Naive B cell (primary cell): ENCODE measurements at regions not wholly inside any gene's neighbourhood (a gene's known extent, or its start where the extent isn't known, plus 50 kb on each side); places are given as distances from the start of the nearest gene placed in this dataset.
"Not testable (repeated sequence)": the region's sequence is repeated elsewhere in the genome, so short reads cannot be mapped to it uniquely, and the experiment has no call there.

Experiments
- ATAC-seq, 2 donors: fragments of 150-1000 bp; cut with Tn5 transposase; 2 replicates each; pipeline ENCODE4 v1.10.0; 2021; ENCODE audit warnings: low read depth in 2 of 2, mild to moderate bottlenecking in 2 of 2, moderate library complexity in 2 of 2
- DNase-seq: peaks from one replicate; pipeline ENCODE4 v3.0.0; 2022
- H3K27ac Mint-ChIP-seq, 6 donors: one replicate each; pipeline ENCODE4 v1.8.0; 2020 to 2022; ENCODE audit warnings: mild to moderate bottlenecking in 6 of 6, mixed read lengths in 6 of 6, moderate library complexity in 5 of 6, inconsistent platforms in 2 of 6
- H3K27me3 Mint-ChIP-seq, 3 donors: one replicate each; pipeline ENCODE4 v1.8.0; 2021 to 2022; ENCODE audit warnings: mixed read lengths in 3 of 3, mild to moderate bottlenecking in 1 of 3
- H3K36me3 Mint-ChIP-seq, 2 donors: one replicate each; pipeline ENCODE4 v1.8.0; 2020 to 2022; ENCODE audit warnings: mixed read lengths in 2 of 2, inconsistent platforms in 1 of 2, mild to moderate bottlenecking in 1 of 2
- H3K4me1 Mint-ChIP-seq, 3 donors: one replicate each; pipeline ENCODE4 v1.8.0; 2020 to 2022; ENCODE audit warnings: mixed read lengths in 3 of 3, inconsistent platforms in 1 of 3, mild to moderate bottlenecking in 1 of 3, moderate library complexity in 1 of 3
- H3K4me3 Mint-ChIP-seq, 8 donors: one replicate each; pipeline ENCODE4 v1.8.0; 2020 to 2022; ENCODE audit warnings: mild to moderate bottlenecking in 8 of 8, mixed read lengths in 8 of 8, moderate library complexity in 8 of 8, inconsistent platforms in 2 of 8
- H3K9me3 Mint-ChIP-seq, 7 donors: one replicate each; pipeline ENCODE4 v1.8.0; 2020 to 2022; ENCODE audit warnings: mixed read lengths in 7 of 7, mild to moderate bottlenecking in 5 of 7, inconsistent platforms in 2 of 7, moderate library complexity in 1 of 7

DNA sequence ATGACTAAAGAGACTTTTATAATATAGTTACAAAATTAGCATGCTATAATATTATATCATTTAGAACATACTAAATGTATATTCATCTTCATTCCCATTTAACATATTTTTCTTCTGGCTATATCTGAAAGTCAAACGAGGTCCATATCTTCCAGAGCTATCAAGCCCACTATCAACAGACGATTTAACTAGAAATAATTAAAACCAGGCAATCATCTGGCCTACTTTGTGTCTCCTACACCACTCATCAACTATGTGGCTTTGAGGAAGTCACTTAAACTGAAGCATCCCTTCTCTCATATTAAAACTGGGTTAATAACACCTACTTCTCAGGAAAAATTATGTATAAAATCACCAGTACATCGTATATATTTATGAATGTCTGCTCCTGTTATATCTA is 1330.5 kb upstream of the PABPC4L start:
- Mint-ChIP-seq H3K27me3 (no peaks in the 10 kb centered on the region), H3K27ac (no peak overlapping the region), H3K36me3 (no peaks in the 10 kb centered on the region), H3K4me3 (no peak overlapping the region), H3K4me1 (no peaks in the 10 kb centered on the region), H3K9me3 (peaks cover 0 to 5% (median 2%) of the 10 kb centered on the region in 7 donors)
- ATAC-seq (no peak), DNase-seq (no peak)

DNA sequence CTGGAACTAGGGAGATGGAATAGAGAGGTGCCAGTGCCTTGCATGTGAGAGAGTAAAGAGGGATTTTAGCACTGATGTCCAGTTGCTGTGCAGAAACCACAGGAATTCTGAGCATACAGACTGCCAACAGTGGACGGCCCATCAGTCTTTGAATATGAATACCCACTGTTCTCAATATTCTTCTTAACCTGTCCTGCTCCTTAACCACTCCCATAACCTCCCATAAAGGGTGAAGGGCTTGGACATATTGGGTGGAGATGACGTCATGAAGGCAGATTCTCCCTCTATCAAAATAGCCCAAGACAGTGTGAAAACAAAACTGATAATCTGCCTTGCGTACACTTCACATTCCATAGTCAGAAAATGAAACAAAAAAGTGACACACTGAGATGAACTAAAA is 1313.7 kb upstream of the PABPC4L start:
- H3K27me3 Mint-ChIP-seq: no peaks in the 10 kb centered on the region
- no peak for DNase-seq
- H3K36me3 Mint-ChIP-seq: no peaks in the 10 kb centered on the region
- no peak overlapping the region for H3K27ac Mint-ChIP-seq
- no peak overlapping the region for H3K4me3 Mint-ChIP-seq
- ATAC-seq: no peak
- no peaks in the 10 kb centered on the region for H3K9me3 Mint-ChIP-seq
- H3K4me1 Mint-ChIP-seq: no peaks in the 10 kb centered on the region

DNA sequence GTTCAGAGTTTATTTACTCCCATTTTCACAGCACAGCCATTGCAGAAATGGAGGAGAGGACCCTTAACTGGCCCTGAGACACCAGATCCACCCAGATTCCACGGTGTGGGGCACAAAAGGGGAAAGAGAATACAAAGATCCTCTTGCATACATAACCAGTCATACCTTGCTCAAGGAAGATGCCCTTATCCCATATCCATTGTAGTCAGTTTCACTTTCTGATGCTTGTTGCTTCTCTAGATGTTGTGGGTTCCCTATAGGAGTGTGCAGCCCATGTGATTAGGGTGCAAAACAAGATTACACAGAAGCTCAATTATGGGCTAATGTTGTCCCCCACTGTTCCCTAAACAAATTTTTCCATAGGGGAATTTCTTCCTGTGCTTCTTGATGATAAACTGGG is 1309.0 kb upstream of the PABPC4L start:
- no peak overlapping the region for H3K4me3 Mint-ChIP-seq
- ATAC-seq (no peak), DNase-seq (no peak)
- peaks cover 0 to 4% (median 0%) of the 10 kb centered on the region in 7 donors for H3K9me3 Mint-ChIP-seq
- no peaks in the 10 kb centered on the region for H3K4me1 Mint-ChIP-seq
- no peaks in the 10 kb centered on the region for H3K27me3 Mint-ChIP-seq
- H3K27ac Mint-ChIP-seq: no peak overlapping the region
- no peaks in the 10 kb centered on the region for H3K36me3 Mint-ChIP-seq

DNA sequence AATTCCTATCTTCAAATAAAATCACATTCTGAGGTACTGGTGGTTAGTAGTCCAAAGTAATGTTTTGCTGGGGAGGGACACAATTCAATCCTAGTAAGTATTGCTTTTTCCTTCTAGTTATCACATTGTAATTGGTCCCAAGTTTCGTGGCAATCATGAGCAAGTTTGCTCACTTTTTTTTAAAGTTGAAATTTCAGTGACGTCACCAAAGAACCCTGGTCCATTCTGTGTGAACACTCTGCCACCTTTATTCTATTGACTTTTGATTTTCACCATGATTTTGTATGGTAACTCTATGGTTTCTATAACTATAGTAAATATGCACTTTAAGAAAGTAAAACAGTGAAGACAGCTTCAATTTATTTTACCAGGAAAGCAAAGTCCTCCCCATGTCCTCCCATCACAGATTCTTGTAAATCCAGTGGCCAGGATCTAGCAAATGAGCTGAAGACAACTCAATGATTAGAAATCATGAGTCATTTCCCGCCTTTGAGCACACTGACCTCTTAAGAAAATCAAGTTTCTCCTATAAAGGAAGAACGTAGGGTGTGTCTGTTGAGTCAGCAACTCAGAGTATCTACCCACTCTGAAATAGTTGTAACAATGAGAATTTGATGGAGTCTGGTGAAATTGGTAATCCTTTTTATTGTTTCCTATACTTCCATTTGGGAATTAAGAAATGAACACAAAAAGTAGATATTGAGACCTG is 1306.6 kb upstream of the PABPC4L start:
- DNase-seq (no peak), ATAC-seq (no peak)
- no peaks in the 10 kb centered on the region for H3K4me1 Mint-ChIP-seq
- peaks cover 0 to 5% (median 0%) of the 10 kb centered on the region in 7 donors for H3K9me3 Mint-ChIP-seq
- no peaks in the 10 kb centered on the region for H3K27me3 Mint-ChIP-seq
- no peaks in the 10 kb centered on the region for H3K36me3 Mint-ChIP-seq
- no peak overlapping the region for H3K27ac Mint-ChIP-seq
- no peak overlapping the region for H3K4me3 Mint-ChIP-seq

DNA sequence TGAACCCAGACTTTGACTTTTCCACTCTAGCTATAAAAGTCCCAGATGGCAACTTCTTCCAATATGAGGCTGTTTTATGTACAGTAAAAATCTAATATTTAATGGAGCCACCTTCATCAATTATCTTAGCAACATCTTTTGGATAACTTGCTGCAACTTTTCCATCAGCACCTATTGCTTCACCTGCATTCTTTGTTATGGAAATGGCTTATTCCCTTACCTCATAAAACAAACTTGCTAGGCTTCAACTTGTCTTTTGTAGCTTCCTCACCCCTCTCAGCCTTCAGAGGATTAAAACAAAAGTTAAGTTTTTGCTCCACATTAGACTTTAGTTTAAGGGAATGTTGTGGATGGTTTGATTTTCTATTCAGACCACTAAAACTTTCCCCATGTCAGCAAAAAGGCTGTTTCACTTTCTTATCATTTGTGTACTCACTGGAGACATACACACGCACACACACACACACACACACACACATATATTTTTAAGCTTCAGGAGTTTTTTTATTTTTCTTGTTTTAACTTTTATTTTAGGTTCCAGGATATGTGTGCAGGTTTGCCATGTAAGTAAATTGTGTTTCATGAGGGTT is 1296.1 kb upstream of the PABPC4L start:
- H3K4me3 Mint-ChIP-seq: no peak overlapping the region

DNA sequence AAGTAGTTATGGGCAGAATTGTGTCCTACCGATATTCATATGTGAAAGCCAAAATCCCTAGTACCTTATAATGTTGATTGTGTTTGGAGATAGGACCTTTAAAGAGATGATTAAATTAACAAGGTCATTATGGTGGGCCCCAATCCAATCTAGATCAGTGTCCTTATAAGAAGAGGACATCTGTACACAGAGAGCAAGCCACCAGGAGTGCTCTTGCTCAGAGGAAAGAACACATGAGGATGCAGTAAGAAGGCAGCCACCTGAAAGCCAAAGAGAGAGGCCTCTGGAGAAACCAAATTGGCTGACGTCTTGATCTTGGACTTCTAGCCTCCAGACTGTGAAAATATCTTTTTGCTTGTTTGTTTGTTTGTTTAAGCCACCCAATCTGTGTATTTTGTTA is 1290.8 kb upstream of the PABPC4L start:
- Mint-ChIP-seq H3K4me3 (no peak overlapping the region), H3K27ac (no peak overlapping the region), H3K9me3 (peaks cover 0 to 9% (median 3%) of the 10 kb centered on the region in 7 donors), H3K36me3 (no peaks in the 10 kb centered on the region), H3K4me1 (no peaks in the 10 kb centered on the region), H3K27me3 (no peaks in the 10 kb centered on the region)
- ATAC-seq (no peak), DNase-seq (no peak)

More for the DNA sequence above, 1296.1 kb upstream of the PABPC4L start:
- Mint-ChIP-seq H3K9me3 (peaks cover 0 to 9% (median 0%) of the 10 kb centered on the region in 7 donors), H3K27me3 (no peaks in the 10 kb centered on the region), H3K27ac (no peak overlapping the region), H3K4me1 (no peaks in the 10 kb centered on the region), H3K36me3 (no peaks in the 10 kb centered on the region)
- DNase-seq (no peak), ATAC-seq (no peak)

DNA sequence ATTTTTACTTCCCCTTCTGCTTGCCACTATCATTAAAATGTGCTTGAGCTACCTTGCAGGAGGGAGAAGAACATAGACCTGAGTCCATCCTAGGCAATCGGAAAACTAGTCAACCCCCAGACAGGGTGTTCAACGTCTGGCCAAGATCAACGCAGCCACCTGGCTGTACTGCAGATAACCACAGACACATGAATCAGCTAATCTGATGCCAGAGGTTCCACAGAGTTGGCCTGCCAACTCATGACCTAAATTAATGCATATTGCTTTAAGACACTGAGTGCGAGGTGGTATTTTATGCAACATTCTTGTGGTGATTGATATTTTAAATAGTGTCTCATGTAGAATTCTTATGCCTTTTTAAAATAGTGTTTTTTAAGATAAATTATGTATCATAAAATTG is 1283.8 kb upstream of the PABPC4L start:
- H3K4me1 Mint-ChIP-seq: no peaks in the 10 kb centered on the region
- H3K27ac Mint-ChIP-seq: no peak overlapping the region
- no peaks in the 10 kb centered on the region for H3K27me3 Mint-ChIP-seq
- H3K4me3 Mint-ChIP-seq: peak overlapping the region in 1 of 8 donors; percentile 53
- H3K36me3 Mint-ChIP-seq: no peaks in the 10 kb centered on the region
- peaks cover 0 to 1% (median 0%) of the 10 kb centered on the region in 7 donors for H3K9me3 Mint-ChIP-seq
- ATAC-seq (no peak), DNase-seq (no peak)

DNA sequence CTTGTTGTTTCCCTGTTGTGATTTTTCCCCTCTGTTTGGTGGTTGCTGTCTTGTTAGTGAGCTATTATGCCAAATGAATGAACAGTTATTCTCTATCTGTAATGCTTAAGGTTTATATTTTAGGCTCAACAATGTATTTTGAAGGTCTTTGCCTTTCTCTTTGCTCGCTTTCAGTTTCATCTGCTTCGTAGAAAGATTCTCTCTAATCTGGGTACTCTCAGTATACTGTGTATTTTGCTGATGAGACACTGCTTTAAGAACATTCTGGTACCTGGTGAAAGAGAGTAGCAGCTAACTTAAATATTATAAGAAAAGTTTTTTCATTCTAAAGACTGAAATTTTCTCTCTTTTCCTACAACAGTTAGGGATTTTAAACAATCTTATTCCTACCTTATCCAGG is 1274.7 kb upstream of the PABPC4L start:
- no peaks in the 10 kb centered on the region for H3K27me3 Mint-ChIP-seq
- H3K9me3 Mint-ChIP-seq: peaks cover 0 to 9% (median 4%) of the 10 kb centered on the region in 7 donors
- ATAC-seq (no peak), DNase-seq (no peak)
- H3K27ac Mint-ChIP-seq: no peak overlapping the region
- H3K4me1 Mint-ChIP-seq: no peaks in the 10 kb centered on the region
- H3K4me3 Mint-ChIP-seq: no peak overlapping the region
- no peaks in the 10 kb centered on the region for H3K36me3 Mint-ChIP-seq

DNA sequence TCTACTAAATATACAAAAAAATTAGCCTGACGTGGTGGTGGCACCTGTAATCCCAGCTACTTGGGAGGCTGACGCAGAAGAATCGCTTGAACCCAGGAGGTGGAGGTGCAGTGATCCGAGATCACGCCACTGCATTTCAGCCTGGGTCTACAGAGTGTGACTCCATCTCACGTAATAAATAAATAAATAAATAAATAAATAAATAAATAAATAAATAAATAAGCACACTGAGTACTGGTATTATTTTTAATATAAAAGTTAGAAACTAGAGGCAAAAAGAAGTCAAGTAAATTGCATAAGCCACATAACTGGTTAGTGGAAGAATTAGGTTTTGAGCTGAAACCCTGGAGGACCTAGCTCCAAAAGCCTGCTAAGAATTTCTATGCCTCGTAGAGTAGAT is 1262.7 kb upstream of the PABPC4L start:
- Mint-ChIP-seq H3K4me1 (no peaks in the 10 kb centered on the region), H3K36me3 (no peaks in the 10 kb centered on the region), H3K4me3 (no peak overlapping the region), H3K27me3 (no peaks in the 10 kb centered on the region), H3K27ac (no peak overlapping the region), H3K9me3 (peaks cover 0 to 4% (median 0%) of the 10 kb centered on the region in 7 donors)
- DNase-seq (no peak), ATAC-seq (no peak)

DNA sequence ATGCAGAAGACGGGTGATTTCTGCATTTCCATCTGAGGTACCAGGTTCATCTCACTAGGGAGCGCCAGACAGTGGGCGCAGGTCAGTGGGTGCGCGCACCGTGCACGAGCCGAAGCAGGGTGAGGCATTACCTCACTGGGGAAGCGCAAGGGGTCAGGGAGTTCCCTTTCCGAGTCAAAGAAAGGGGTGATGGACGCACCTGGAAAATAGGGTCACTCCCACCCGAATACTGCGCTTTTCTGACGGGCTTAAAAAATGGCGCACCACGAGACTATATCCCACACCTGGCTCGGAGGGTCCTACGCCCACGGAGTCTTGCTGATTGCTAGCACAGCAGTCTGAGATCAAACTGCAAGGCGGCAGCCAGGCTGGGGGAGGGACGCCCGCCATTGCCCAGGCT is 1246.0 kb upstream of the PABPC4L start:
- not testable (repeated sequence) for H3K9me3 Mint-ChIP-seq, H3K27me3 Mint-ChIP-seq, H3K36me3 Mint-ChIP-seq, H3K4me3 Mint-ChIP-seq, ATAC-seq, DNase-seq, H3K27ac Mint-ChIP-seq, H3K4me1 Mint-ChIP-seq

DNA sequence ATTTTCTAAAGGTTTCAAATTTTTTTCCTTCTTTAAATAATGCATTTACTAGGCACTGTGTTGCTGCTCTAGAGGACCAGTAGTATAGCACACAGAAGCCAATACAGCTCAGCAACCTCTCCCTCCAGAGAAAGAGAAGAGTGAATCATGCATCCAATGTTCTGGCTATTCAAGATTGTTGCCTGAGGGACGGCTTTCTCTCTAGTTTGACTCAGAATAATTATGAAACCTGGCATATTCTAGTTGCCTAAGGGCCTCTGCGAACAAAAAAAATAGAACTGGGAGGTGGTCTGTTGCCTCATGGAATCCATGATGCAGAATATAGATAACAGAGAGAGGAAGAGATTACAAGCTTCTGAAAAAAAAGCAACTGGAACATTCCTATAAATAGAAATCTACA is 1233.3 kb upstream of the PABPC4L start:
- no peaks in the 10 kb centered on the region for H3K36me3 Mint-ChIP-seq
- H3K4me1 Mint-ChIP-seq: no peaks in the 10 kb centered on the region
- no peak overlapping the region for H3K4me3 Mint-ChIP-seq
- no peak overlapping the region for H3K27ac Mint-ChIP-seq
- peaks cover 4 to 22% (median 10%) of the 10 kb centered on the region in 7 donors for H3K9me3 Mint-ChIP-seq
- DNase-seq (no peak), ATAC-seq (no peak)
- H3K27me3 Mint-ChIP-seq: no peaks in the 10 kb centered on the region

DNA sequence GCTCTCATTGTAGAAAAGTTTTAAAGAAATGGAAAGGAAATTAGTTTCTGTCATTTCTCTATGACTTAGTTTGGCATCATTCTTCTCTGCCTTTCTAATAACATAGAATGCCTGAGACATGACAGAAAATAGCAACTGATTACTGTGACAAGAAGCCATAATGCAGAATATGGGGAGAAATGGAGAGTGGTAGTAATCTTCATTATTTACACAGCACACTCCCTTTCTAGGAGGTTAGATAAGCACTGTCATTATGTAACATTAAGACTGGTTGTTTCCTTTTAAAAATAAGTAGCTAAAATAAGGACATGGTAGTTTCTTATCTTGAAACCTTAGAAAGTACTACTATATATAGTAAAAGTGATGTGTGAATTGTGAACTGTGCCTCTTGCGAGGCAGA is 1227.9 kb upstream of the PABPC4L start:
- ATAC-seq (no peak), DNase-seq (no peak)
- Mint-ChIP-seq H3K4me3 (no peak overlapping the region), H3K4me1 (no peaks in the 10 kb centered on the region), H3K27ac (no peak overlapping the region), H3K36me3 (no peaks in the 10 kb centered on the region), H3K9me3 (peaks cover 0 to 6% (median 0%) of the 10 kb centered on the region in 7 donors), H3K27me3 (no peaks in the 10 kb centered on the region)

DNA sequence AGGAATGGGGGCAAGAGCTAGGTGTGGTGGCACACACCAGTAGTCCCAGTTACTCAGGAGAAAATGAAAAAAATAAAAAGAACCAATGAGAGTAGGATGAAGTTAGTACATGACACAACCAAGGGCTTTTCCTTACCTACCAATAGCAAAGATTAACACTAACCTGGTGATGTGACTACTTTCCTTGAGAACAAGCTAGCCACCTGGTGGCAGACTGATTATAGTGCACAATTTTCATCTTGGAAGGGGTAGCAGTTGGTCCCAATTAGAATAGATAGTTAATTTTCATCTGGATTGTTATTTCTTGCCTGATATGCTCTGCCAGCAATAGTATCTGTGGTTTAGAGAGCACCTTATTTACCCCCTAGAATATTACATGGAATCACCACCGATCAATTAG is 1216.8 kb upstream of the PABPC4L start:
- H3K27me3 Mint-ChIP-seq: no peaks in the 10 kb centered on the region
- H3K27ac Mint-ChIP-seq: no peak overlapping the region
- H3K36me3 Mint-ChIP-seq: no peaks in the 10 kb centered on the region
- no peak for ATAC-seq
- DNase-seq: no peak
- H3K4me3 Mint-ChIP-seq: no peak overlapping the region
- H3K9me3 Mint-ChIP-seq: peaks cover 0 to 7% (median 0%) of the 10 kb centered on the region in 7 donors
- H3K4me1 Mint-ChIP-seq: no peaks in the 10 kb centered on the region

DNA sequence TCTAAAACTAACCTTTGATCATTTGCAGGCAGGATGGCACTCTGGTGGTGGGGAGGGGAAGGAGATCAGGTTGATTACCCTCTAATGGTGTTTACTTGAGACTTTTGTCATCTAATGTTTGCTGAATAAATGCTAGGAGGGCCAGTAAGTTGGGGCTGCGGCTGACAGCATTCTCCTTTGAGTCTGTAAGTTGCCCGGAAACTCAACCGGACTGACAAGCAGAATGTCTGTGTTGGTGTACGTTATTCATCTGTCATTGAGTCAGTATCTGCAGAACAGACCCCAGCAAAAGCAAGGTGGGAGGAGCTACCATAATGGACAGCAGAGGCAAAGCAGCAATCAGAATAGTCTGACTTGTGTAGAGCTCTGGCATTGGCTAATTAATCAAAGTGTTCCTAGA is 1210.6 kb upstream of the PABPC4L start:
- Mint-ChIP-seq H3K36me3 (no peaks in the 10 kb centered on the region), H3K27me3 (no peaks in the 10 kb centered on the region), H3K4me1 (no peaks in the 10 kb centered on the region), H3K27ac (no peak overlapping the region), H3K9me3 (peaks cover 0 to 8% (median 7%) of the 10 kb centered on the region in 7 donors), H3K4me3 (no peak overlapping the region)
- DNase-seq (no peak), ATAC-seq (no peak)
